HG03521 (cell line): ENCODE measurements at regions not wholly inside any gene's neighbourhood (a gene's known extent, or its start where the extent isn't known, plus 50 kb on each side); places are given as distances from the start of the nearest gene placed in this dataset.

Experiments
- ATAC-seq: cut with Tn5 transposase; IDR thresholded peaks from one replicate; pipeline ENCODE4 v1.9.1; 2021; ENCODE audit warnings: mild to moderate bottlenecking, moderate library complexity; ENCODE audit not compliant: unreplicated experiment

DNA sequence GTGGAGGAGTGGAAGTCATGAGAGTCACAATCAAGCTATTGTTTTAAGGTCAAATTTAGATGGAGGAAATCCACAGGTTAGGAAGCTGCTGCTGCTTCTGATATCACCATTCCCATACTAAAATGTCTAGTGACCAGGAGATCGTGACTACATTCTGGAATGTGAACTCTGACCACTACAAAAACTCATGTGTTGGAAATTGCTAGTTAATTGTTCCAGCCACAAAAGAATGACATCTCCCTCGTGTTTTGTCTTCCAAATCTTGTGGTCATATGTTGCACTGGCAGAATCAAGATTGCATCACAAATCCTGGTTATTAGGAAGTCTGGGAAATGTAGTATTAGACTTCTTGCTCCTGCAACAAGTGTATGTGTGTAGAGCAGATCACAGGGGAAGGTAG lies 441.9 kb downstream of the CD109 start:
- no peak for ATAC-seq

DNA sequence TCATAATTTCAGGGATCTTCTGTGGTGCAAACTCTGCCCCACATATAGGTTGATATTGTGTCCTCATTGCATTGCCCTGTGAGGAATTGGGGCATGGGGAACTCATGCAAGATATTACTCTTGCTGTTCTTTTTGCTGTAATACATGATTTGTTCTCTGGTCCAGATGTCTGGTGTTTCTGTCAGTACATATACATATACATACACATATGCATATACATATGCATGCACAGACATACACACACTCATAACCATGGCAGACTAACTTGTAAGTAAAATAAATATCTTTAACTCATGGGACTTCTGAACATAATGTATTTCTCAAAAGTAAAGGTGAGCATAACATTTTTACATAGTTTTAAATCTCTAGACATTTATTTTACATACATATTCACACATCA lies 438.3 kb downstream of the CD109 start:
- ATAC-seq: no peak

DNA sequence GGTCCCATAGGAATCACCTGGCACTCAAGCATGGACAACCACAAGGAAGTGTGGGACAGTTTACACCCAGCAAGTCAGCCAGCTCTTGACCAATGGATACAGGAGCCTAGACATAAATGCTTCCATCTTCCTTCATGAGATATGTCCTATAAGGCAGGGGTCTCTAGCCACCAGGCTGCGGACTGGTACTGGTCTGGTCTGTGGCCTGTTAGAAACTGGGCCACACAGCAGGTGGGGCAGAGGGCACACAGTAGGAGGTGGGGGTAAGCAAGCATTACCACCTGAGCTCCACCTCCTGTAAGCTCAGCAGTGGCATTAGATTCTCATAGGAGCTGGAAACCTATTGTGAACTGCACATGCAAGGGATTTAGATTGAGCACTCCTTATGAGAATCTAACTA lies 437.1 kb downstream of the CD109 start:
- no peak for ATAC-seq

- ATAC-seq: no peak
Observed at GRCh38 chr6:74130641-74131040, 434.6 kb downstream of the CD109 start.

- no peak for ATAC-seq
Observed at GRCh38 chr6:74128536-74128935, 432.5 kb downstream of the CD109 start.

DNA sequence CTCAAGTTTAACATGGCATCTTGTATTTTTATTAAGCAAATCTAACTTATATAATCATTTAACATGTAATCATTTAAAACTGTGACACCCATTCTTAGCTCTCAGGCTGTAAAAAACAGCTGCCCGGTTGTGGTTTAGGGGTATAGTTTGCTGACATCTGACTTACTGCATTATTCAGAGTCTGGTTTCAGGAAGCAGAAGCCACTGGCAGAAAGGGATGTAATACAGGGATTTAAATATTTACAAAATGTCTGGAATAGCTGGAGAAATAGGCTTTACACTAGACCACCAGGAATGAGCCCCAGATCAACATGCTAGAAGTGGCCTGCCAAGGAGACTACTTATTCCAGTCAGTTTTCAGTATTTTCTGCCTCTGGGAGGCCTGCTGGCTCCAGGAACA lies 421.1 kb downstream of the CD109 start:
- ATAC-seq: no peak

- ATAC-seq: no peak
Observed at GRCh38 chr6:74115674-74116073, 419.7 kb downstream of the CD109 start.

DNA sequence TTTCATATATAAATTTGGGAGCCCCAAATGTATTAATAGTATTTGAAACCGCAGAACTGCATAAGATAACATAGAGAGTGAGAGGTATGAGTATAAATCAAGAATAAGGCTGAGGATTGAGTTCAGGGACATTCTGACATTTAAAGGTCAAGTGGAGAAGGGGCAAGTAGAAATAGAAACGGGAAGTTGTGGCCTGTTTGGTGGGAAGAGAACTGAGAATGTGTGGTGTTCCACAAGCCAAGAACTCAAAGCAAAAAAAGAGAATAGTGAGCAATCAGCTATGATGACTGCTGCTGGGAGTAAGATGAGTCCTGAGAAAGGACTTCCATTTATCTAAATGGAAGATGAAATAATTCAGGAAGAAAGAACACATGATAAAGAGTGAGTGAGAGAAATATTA lies 418.4 kb downstream of the CD109 start:
- no peak for ATAC-seq

DNA sequence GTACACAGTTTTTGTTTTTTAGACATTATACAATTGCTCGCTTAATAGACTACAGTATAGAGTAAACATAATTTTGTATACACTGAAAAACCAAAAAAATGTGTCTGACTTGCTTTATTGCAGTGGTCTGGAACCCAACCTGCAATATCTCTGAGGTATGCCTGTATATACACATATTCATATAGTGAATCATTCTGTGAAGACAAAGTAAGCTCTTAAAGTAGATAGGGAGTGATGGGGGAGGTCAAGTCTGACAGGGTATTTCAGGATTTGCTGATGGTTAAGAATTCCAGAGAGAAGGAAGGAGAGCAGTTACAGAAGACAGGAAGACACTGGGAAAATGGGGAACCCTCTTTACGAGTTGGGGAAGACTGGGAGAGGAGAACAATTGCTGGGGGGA lies 417.9 kb downstream of the CD109 start:
- ATAC-seq: no peak

- no peak for ATAC-seq
Observed at GRCh38 chr6:74103417-74103816, 407.4 kb downstream of the CD109 start.

DNA sequence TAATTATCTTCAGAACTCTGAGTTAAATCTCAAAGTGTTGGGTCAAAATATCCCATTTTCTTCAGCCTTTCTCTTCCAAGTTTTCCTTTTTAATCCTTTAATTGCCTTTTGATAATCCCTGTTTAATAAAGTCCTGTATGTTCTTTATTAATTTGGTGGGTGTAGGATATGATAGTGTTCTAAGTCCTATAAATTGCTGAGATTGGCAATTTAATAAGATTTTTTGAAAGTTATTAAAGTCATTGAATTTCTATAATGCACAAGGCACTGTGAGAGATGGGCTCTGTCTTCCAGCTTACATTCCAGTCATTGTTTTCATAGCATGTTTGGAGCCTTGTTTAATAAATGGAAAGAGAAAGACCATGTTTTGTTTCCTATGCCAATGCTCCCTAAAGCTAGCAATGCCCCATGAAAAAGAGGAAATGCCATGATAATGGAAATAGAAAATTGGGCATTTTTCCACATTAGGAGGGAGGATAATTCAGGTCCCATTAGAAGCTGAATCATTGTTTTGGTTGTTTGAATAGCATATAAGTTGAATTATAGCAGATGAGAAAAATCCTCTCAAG lies 404.8 kb downstream of the CD109 start:
- no peak for ATAC-seq

GRCh38 chr6:74096329-74096728 lies 400.3 kb downstream of the CD109 start:
- no peak for ATAC-seq

- no peak for ATAC-seq
Observed at GRCh38 chr6:74093361-74093760, 397.4 kb downstream of the CD109 start.

GRCh38 chr6:74091794-74092157 lies 395.8 kb downstream of the CD109 start:
- ATAC-seq: no peak

- ATAC-seq: no peak
Observed at GRCh38 chr6:74091136-74091793, 395.3 kb downstream of the CD109 start.

DNA sequence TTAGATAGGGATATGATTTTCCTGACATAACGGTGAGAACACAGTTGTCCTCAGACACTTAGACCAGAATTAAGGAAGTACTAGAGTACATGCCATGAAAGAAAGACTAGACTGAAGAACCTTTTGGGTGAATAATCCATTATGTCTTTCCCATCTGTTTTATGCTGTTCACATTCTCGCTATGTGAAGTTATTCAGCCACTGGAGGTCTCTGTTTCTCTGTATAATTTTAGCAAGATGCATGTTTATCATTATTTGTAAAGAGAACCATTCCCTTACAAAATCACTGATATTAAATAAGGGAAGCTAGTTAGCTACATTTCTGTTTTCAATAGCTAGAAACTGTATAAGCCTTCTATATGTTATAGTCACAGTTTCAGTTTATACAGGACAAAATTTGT lies 391.9 kb downstream of the CD109 start:
- ATAC-seq: no peak

GRCh38 chr6:74075896-74076295 lies 379.9 kb downstream of the CD109 start:
- no peak for ATAC-seq

DNA sequence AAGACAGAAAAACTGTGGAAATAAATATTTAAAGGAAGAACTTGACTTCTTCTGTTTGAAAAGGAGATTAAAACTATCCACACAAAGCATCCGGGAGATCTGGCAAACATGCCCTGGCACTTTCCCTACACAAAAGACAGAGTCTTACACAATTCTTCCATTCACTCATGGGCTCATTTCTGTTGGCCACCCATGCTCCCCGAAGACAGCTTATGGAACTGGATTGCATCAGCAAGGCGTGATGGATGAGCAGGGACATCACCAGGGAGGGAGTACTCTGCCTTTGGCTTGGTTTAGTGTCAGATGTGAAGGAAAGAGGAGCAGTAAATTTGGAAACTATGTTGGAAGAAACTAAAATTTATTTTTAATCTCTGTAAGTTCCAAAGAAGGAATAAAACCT lies 379.3 kb downstream of the CD109 start:
- ATAC-seq: no peak

- no peak for ATAC-seq
Observed at GRCh38 chr6:74074645-74075044, 378.6 kb downstream of the CD109 start.

GRCh38 chr6:74073999-74074398 lies 378.0 kb downstream of the CD109 start:
- ATAC-seq: no peak

DNA sequence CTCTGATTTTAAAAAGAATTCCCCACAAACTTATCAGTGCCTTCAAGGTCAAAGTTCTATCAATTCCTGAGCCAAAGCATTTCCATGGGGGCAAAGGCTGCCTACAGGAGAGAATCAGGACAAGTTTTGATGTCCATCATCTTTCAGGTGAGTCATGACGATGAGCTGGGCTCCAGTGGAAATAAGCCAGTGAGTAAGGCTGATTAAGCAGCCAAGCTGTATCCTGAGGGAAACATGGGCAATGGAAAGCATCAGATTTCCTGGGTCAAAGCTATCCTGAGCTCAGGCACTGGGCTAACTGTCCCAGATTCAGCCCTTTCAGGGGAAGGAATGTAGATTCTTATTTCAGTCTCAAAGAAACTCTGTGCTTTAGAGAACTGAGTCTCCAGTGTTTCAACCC lies 377.4 kb downstream of the CD109 start:
- no peak for ATAC-seq

- no peak for ATAC-seq
Observed at GRCh38 chr6:74071214-74071613, 375.2 kb downstream of the CD109 start.

- no peak for ATAC-seq
Observed at GRCh38 chr6:74070711-74071110, 374.7 kb downstream of the CD109 start.
